ENCODE measurements at regions not wholly inside any gene's neighbourhood (a gene's known extent, or its start where the extent isn't known, plus 50 kb on each side); places are given as distances from the start of the nearest gene placed in this dataset.

GRCh38 chr16:22428654-22429053 lies 54.2 kb upstream of the CDR2 start:
- TF ChIP-seq POLR2AphosphoS5 (IDR thresholded peaks at IDR 0.05) (no peak), POLR2A (IDR thresholded peaks at IDR 0.05) (no peak)
- TF ChIP-seq, protein P1, sequence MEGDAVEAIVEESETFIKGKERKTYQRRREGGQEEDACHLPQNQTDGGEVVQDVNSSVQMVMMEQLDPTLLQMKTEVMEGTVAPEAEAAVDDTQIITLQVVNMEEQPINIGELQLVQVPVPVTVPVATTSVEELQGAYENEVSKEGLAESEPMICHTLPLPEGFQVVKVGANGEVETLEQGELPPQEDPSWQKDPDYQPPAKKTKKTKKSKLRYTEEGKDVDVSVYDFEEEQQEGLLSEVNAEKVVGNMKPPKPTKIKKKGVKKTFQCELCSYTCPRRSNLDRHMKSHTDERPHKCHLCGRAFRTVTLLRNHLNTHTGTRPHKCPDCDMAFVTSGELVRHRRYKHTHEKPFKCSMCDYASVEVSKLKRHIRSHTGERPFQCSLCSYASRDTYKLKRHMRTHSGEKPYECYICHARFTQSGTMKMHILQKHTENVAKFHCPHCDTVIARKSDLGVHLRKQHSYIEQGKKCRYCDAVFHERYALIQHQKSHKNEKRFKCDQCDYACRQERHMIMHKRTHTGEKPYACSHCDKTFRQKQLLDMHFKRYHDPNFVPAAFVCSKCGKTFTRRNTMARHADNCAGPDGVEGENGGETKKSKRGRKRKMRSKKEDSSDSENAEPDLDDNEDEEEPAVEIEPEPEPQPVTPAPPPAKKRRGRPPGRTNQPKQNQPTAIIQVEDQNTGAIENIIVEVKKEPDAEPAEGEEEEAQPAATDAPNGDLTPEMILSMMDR (IDR thresholded peaks at IDR 0.05): no peak

Measured in suprapubic skin (tissue), 4 donors.